ENCODE measurements at regions not wholly inside any gene's neighbourhood (a gene's known extent, or its start where the extent isn't known, plus 50 kb on each side); places are given as distances from the start of the nearest gene placed in this dataset.

- H3K9ac ChIP-seq: no peak overlapping the region
- no peak overlapping the region for H3K4me3 ChIP-seq (IDR thresholded peaks at IDR 0.05; ENCODE audit: insufficient read depth, low read depth, low read length)
- no peak for TF ChIP-seq CTCF (conservative IDR thresholded peaks at IDR 0.05; ENCODE audit: low read depth, low read length)
- no peak overlapping the region for H3K4me2 ChIP-seq
- H3K4me1 ChIP-seq (ENCODE audit: low read depth, poor library complexity, severe bottlenecking): no peaks in the 10 kb centered on the region
- H2AFZ ChIP-seq (ENCODE audit: low read depth): no peak overlapping the region
- H4K20me1 ChIP-seq (ENCODE audit: insufficient read depth): no peaks in the 10 kb centered on the region
- no peaks in the 10 kb centered on the region for H3K36me3 ChIP-seq (ENCODE audit: insufficient read depth)
- H3K27ac ChIP-seq: no peak overlapping the region
- H3K27me3 ChIP-seq (ENCODE audit: insufficient read depth, low read depth): peaks cover 27% of the 10 kb centered on the region
- no peaks in the 10 kb centered on the region for H3K79me2 ChIP-seq (ENCODE audit: insufficient read depth, low read depth)
These were observed 50.1 kb upstream of the DIO3 start for GRCh38 chr14:101511199-101511598.
